ENCODE measurements at regions not wholly inside any gene's neighbourhood (a gene's known extent, or its start where the extent isn't known, plus 50 kb on each side); places are given as distances from the start of the nearest gene placed in this dataset.
A peak's percentile ranks its signal among the peaks of the same experiment; 100 is the strongest.

DNA sequence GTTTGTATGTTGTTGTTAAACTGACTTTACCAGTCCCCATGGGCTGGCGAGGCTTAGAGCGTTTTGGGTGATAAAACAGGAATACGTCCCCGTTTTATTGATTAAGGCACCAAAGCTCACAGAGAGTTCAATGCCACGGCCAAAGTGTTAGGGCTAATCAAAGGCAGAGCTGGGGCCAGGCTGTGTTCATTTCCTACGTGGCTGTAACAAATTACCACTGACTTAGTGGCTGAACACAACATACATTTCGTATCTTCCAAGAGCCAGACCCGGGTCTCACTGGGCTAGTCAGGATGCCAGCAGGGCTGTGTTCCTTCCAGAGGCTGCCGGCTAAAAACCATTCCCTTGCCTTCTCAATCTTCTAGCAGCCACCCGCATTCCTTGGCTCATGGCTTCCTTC lies 94.4 kb upstream of the HABP2 start:
- DNase-seq (ENCODE audit: low read depth): no peak

DNA sequence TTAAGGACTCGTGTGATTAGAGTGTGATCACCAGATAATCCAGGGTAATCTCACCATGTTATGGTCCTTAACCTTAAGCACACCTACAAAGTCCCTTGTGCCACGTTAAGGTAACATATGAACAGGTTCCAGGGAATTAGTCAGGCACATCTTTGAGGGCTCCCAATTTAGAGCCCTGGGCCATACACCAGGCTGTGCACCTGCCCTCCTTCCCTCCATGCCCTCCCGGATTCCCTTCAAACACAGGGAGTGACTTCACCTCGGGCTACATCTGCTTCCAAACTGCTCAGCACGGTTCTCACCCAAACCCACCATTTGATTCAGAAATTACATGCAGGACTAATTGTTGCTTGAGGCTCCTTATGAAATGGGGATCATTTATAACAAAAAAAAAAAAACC lies 93.9 kb upstream of the HABP2 start:
- DNase-seq (ENCODE audit: low read depth): no peak

DNA sequence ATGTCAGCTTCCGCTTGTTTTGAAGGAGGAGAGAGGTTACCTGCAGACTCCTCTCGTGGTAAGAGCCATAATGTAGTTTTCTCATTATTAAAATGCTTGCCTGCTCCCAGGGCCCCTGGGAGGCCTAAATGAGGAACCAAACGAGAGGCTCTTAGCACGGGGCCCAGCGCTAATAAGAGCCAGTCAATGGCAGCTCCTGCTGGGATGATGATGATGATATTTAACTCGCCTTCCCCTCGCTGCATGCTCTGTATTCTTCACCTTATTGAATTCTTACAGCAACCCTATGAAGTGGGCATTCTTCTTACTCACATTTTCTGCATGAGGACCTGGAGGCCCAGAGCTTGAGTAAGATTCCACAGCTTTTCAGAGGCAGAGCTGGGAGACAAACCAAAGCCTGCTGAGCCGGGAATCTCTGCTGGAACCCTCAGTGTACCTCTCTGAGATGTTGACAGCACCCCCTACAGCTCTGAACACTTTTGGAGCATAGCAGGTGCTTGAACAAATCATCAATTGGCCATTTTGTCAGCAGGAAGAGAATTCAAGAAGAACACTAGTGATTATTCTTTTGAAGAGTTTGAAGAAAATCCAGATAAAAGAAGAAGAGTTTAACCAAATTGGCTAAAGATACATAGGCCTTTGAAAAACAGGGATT lies 93.1 kb upstream of the HABP2 start:
- no peak for DNase-seq (ENCODE audit: low read depth)

DNA sequence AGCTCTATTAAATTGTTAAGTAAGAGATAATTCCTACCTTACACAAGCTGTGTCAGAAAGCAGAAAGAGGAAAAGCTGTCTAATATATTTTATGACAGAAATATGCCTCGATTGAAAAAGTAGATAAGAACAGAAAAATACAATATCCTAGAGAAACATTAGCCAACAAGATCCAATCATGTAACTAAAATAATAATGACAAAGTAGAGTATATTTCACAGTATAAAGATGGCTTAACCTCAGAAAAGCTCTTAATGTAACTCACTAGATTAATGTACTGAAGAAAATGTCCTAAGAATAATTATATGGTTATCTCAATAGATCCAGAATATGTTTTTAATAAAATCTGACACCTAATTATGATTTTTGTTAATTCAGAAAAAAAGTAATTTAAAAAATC lies 89.8 kb upstream of the HABP2 start:
- DNase-seq (ENCODE audit: low read depth): no peak

DNA sequence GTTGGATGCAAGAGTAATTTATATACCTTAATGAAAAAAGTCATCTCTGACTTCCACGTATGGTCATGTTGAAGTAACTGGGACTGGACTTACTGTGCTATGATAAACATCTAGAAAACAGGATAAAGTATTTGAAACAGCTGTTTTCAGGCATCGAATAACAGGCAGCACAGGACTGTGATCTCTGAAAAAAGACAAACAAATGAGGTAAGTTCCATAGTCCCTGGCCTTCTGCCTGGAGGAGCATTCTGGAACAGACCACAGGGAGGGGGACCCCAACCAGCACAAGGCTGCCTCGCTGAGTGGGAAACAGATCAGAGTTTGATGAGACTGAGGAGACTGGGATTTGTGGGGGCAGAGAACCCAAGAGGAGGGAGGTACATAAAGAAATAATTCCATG lies 89.1 kb upstream of the HABP2 start:
- DNase-seq (ENCODE audit: low read depth): peak; percentile 17

DNA sequence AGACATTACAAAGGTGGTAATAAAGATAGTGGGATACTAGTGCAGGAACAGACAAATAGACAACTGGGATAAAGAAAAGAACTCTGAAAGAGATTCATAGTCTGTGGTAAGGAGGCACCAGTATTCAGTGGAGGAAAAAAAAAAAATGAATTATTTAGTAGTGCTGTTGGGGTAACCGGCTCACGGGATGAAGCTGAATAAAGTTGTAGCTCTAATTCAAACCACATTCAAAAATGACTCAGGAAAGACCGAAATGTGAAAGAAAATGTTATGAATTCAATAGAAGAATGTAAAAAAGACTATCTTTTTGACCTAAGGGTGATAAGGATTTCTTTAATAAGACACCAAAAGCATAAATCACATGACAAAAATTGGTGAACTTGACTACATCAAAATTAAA lies 83.1 kb upstream of the HABP2 start:
- no peak for DNase-seq (ENCODE audit: low read depth)

DNA sequence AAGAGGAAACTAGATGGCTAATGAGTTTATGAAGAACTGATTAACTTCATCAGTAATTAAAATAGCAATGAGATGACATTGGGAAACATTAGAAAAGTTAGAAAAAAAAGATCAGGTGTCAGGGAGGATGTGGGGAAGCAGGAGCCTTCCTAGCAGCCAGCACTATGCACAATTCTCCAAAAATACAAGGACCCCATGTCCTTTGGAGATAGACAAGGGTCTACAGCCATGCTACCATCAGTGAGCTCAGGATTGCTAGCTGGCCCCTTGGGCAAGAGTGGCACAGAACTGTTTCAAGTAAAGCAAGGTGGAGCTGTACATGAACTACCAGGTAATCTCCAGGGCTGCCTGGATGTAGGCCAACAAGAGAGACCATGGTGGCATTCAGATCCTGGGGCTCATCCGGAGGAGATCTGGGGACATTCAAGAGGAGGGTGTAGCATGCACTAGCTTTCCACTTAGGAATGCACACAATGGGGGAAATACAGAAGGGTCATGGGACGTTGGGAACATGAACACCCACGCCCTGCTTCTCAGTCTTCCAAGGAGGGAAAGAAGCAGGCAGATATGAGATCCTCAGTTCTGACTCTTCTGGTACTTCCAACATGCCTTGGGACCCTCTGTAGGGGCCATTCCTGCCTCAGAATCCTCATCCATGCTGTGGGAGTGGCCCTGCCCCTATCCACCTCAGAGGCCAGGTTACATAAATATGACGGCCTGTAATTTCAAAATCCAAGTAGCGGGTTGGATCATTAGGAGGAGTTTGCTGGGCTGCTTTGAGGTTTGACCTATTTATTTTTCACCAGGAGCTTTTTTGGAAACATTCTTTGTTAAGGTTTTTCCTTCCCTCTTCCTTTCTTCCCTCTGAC lies 82.2 kb upstream of the HABP2 start:
- DNase-seq (ENCODE audit: low read depth): no peak

DNA sequence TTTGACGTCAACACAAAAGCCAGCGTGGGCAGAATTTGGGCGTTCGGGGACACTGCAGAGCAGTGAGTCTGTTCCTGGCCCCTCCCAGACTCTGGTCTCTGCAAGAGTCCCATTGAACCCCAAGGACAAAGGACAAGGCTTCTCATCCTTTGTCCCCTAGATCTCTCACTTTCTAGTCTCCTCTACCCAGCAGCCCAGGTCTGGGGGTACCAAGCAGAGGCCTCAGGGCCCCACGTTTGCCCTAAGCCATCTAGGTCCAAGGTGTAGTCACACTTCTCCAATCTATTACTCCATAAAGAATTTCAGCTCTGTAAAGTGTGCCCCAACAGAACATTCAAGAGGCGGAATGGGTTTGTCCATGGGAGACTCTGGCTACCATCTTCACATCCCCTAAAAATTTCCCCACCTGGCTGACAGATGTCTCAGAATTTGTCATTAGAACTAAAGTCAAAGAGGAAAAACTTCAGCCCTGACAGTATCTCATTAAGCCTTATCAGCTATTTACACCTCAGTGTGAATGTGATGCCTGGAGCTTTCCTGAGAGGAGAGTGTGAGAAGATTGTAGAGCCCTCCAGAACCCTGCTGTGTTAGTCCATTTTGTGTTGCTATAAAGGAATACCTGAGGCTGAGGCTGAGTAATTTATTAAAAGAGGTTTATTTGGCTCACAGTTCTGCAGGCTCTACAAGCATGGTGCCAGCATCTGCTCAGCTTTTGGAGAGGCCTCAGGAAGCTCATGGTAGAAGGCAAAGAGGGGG lies 81.4 kb upstream of the HABP2 start:
- no peak for DNase-seq (ENCODE audit: low read depth)

DNA sequence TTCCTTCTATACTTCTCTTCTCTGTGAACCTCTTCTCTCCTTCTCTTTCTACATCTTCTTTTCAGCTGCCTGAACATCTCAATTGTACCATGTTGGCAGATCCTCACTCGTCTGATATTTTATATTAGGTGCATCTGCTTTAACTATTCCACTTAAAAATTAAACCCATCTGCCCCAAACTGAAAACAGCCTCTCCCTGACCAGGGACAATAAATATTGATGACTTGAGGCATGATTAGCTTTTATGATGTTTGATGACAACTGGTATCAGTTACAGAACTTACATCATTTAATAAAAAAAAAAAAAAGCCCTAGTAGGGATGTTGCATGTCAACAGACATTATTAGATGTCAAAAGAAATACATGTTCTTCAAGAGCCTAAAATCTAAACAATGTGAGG lies 79.8 kb upstream of the HABP2 start:
- no peak for DNase-seq (ENCODE audit: low read depth)

DNA sequence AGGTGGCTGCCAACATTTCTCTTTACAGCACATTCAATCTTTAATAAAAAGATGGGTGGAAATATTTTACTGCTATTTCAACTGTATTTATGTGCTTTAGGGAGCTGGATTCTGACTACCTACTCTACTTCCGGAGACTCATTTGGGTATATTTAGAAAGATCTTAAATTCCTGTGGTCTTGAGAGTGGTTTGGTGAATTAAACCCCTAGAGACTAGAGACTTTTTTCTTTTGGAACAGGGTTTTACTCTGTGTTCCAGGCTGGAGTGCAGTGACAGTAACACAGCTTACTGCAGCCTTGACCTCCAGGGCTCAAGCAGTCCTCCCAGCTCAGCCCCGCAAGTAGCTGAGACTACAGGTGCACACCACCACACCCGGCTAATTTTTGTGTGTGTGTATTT lies 79.0 kb upstream of the HABP2 start:
- DNase-seq (ENCODE audit: low read depth): peak; percentile 13

DNA sequence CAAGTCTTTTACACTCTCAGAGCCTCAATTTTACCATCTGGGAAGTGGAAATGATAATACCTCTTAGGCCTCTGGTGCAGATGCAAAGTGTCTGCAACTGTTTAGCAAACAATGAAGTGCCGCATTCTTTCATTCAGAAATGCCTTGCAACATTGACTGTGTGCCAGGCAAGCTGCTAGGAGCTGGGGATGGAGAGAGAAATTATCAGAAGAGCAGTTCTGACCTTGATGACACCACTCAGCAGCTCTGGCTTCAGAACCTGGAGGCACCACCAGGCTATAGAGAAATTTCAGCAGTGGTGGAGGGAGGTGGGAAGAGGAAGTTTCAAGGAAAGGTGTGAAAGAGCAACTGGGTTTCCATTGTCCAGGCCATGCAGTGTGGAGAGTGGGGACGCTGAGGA lies 78.1 kb upstream of the HABP2 start:
- no peak for DNase-seq (ENCODE audit: low read depth)

DNA sequence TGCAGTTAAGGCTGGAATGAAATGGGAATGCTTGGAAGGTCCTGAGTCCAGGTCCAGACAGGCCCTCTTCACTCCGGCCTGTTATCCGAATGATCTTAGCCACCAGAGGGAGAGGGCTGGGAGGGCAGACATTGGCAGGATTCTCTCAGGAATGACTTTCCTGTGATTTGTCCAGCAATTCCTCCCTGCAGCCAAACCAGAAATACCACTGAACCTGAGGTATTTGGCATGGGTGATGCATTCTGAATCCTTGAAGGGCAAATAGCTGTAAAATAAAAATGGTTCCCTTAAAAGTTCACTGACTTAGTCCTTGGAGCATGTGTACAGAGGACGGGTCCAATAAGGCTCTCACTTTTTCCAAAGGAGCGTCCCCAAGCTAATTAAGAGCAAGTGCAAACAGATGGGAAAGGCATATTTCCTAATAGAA lies 77.5 kb upstream of the HABP2 start:
- peak; percentile 27 for DNase-seq (ENCODE audit: low read depth)

DNA sequence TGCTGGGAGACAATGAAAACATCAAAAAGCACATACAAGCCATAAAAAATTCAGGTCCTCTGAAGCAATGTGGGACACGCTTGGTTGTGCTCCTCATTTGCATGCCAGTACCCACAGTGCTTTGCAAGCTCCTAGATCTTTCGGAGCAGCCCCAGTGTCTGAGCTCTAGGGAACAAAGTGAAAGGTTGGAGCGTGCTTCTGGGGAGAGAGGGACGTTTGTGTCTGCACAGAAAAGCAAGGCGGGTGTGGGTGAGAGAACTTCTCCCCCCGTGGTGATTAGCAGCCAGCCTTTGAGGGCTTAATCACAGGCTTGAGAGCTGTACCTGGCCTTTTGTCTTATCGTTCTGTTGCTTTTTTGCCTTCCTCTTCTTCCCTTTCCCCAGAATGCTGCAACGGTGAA lies 76.7 kb upstream of the HABP2 start:
- no peak for DNase-seq (ENCODE audit: low read depth)

DNA sequence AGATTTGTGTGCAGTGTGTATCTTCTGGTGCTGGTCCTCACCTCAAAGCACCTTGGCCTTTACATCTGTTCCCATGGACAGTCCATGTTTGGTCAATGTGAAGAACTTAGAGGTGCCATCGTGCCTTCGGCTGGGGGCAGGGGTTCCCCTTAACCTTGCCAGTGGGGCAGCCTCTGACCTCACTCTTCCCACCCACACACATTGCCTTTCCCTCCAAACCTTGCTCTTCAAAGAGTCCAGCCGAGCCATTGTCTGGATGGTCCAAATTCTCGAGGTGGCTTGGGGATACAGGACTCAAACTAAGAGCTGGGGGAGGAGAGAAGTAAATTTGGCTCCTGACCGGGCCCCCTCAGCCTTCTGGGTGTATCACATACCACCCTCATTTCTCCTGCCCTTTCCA lies 76.2 kb upstream of the HABP2 start:
- no peak for DNase-seq (ENCODE audit: low read depth)

DNA sequence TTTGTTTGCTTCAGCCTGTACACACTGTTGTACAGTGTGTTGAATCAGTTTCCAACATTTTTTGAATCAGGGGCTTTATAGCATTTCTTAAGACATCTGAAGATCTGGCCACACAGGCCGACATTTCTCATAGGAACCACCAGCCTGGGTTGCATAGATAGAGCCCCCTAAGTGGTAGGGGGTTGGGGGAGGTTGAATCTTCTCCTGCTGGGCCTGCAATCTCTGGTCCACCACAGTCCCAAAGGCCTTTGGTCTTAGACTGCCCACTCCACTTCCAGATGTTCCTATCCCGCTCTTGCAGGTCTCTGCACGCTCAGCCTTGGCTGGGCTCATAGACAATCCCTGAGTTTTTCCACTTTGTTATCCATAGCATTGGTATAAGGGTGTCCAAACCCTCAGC lies 75.4 kb upstream of the HABP2 start:
- DNase-seq (ENCODE audit: low read depth): no peak

DNA sequence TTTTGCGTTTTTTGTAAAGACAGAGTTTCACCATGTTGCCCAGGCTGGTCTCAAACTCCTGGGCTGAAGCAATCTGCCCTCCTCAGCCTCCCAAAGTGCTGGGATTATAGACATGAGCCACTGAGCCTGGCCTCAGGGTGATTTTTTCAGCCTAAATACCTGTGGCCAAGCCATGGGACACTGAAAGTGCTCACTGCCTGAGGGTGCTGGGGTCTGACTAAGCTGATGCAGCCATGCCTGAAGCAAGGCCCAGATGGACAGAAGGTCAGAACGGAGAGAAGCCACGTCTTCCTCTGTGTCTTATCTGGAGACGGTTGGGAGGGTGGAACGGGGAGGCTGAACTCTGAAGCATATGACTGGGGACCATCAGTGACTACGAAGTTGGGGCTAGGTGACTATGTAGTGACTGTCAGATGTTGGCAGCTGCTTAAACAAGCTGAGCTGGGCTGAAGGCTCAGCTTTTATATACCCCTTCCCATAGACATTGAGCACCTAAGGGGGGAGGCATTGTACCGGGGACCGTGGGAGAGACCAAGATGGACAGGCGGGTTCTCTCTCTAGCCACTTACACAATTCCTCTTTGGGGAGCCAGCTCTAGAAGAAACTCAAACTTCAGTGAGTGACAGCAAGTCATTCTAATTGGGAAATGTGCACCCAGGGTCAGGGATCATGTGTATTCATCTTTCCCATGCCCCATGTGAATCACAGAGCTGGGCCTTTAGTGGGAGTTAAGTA lies 73.3 kb upstream of the HABP2 start:
- DNase-seq (ENCODE audit: low read depth): no peak

DNA sequence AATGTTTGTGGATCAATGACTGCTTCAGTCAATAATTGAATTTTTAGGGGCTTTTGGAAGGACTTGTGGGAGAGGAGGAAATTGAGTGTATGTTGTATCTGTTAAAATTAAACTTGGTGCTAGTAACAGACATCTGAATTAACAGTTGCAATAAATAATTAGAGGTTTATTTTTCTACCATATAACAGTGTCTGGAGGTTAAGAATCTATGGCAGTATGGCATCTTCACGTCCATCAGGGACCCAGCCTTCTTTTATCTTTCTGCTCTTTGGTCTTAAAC lies 72.8 kb upstream of the HABP2 start:
- no peak for DNase-seq (ENCODE audit: low read depth)

DNA sequence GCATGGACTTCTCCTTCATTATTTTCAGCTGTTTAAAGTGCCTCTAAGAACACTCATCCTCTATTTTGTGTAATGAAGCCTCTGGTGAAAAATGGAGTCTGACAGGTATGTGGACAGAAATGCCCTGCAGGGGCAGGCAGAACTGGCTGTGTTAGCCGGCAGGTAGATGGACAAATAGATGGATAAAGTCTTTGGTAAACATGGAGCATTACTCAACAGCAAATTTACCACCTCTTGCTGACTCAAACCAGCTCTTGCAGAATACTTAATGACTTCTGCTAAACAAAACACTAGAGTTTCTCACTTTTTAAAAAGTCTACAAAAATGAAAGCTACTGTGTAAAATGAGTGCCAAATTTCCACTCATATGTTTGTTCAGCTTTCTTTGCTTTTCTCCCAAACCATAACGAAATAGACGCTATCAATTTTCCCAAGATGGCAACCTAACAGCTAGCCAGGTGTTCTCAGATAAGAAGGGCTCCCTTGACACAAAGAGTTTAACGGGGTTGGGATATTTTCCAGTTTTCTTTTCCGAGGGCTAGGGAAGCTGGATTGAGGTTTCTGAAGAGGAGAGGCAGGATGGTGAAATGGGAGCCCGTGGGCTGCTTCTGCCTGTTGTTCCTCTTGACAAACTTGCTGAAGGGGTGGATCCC lies 71.9 kb upstream of the HABP2 start:
- no peak for DNase-seq (ENCODE audit: low read depth)

DNA sequence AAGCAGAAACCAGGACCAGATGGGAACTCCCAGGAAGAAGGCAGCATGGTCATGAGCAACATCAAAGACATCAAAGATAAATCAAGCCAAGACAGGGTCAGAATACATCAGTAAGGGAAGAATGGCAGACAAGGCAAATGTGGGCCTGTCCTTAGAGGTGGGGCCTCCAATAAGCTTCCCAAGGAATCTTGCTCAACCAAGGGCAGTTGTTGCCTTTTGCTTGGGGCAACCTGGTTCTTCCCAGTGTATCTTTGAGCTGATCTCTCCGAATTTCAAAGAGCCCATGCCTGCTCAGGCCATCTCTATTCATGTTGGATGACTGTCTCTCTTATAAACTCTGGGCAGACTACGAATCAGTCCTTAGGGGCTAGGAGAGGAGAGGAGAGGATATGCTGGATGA lies 68.4 kb upstream of the HABP2 start:
- DNase-seq (ENCODE audit: low read depth): no peak

DNA sequence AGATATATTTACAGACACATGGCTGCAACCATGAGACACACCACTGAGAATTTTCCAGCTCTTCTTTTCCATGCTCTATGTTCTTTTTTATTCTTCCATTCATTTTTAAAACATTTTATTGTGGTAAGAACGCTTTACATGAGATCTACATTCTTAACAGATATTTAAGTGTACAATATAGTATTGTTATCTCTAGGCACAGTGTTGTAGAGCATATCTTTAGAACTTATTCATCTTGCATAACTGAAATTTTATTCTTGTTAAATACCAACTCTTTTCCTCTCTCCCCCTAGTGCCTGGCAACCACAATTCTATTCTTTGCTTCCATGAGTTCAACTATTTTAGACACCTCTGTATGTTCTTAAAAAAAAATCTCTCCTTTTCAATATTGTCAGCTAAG lies 67.1 kb upstream of the HABP2 start:
- no peak for DNase-seq (ENCODE audit: low read depth)

DNA sequence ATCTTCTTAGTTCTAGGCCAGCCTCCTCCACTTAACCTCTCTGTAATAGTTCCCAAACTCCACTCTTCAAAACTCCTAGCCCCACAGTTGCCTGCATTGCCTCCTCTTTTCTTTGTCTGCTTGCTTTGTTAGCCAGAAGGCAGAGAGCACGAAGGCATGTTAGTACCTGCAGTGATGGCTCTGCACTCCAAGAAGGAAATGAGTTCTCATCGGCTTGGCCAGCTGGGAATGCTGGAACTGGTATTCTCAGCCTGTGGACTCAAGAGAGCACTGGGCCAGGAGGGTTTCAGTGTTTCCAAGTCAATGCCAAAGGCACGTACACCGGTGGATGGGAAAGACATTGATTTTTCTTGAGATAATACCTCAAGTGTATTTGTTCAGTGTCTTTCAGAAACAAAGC lies 66.3 kb upstream of the HABP2 start:
- no peak for DNase-seq (ENCODE audit: low read depth)
